ENCODE measurements at regions not wholly inside any gene's neighbourhood (a gene's known extent, or its start where the extent isn't known, plus 50 kb on each side); places are given as distances from the start of the nearest gene placed in this dataset.
"Not testable (repeated sequence)": the region's sequence is repeated elsewhere in the genome, so short reads cannot be mapped to it uniquely, and the experiment has no call there.

GRCh38 chr20:56702931-56703840 is 74.1 kb downstream of the TFAP2C start:
- no peak for ATAC-seq
- WGBS (ENCODE audit: insufficient coverage, low coverage, low lambda C conversion rate, missing lambda C conversion rate), result 46% methylated on average over 9 of the region's 21 CpGs
- Histone ChIP-seq H3K4me1 (no peaks in the 10 kb centered on the region), H3K9me3 (no peaks in the 10 kb centered on the region), H3K36me3 (no peaks in the 10 kb centered on the region), H3K4me3 (no peak overlapping the region), H3K27me3 (no peaks in the 10 kb centered on the region), H3K27ac (no peak overlapping the region)
- intact Hi-C loops (cut with DNase I), result no loop called here
- no peak for DNase-seq
- TF ChIP-seq CTCF (IDR thresholded peaks at IDR 0.05), result no peak
- no peak for TF ChIP-seq POLR2A (IDR thresholded peaks at IDR 0.05)

- Histone ChIP-seq H3K4me3 (no peak overlapping the region), H3K27me3 (no peaks in the 10 kb centered on the region), H3K9me3 (no peaks in the 10 kb centered on the region), H3K27ac (no peak overlapping the region), H3K36me3 (no peaks in the 10 kb centered on the region), H3K4me1 (no peaks in the 10 kb centered on the region)
- DNase-seq (no peak), ATAC-seq (no peak)
- no peak for TF ChIP-seq CTCF (IDR thresholded peaks at IDR 0.05)
- TF ChIP-seq POLR2A (IDR thresholded peaks at IDR 0.05), result no peak
- intact Hi-C loops (cut with DNase I), result no loop called here
- WGBS (ENCODE audit: insufficient coverage, low coverage, low lambda C conversion rate, missing lambda C conversion rate), result 56% methylated on average over 4 of the region's 6 CpGs
These were observed 77.8 kb downstream of the TFAP2C start for GRCh38 chr20:56706867-56707360.

- no peak overlapping the region for H3K4me3 ChIP-seq
- H3K9me3 ChIP-seq, result no peaks in the 10 kb centered on the region
- no peak for ATAC-seq
- H3K27me3 ChIP-seq, result no peaks in the 10 kb centered on the region
- no peak overlapping the region for H3K27ac ChIP-seq
- H3K4me1 ChIP-seq, result no peaks in the 10 kb centered on the region
- DNase-seq, result no peak
- WGBS (ENCODE audit: insufficient coverage, low coverage, low lambda C conversion rate, missing lambda C conversion rate), result 76% methylated on average over 5 of the region's 14 CpGs
- no peaks in the 10 kb centered on the region for H3K36me3 ChIP-seq
- no peak for TF ChIP-seq CTCF (IDR thresholded peaks at IDR 0.05)
- no peak for TF ChIP-seq POLR2A (IDR thresholded peaks at IDR 0.05)
- intact Hi-C loops (cut with DNase I), result no loop called here
These were observed 79.9 kb downstream of the TFAP2C start for GRCh38 chr20:56708991-56709390.

- TF ChIP-seq POLR2A (IDR thresholded peaks at IDR 0.05) (no peak), CTCF (IDR thresholded peaks at IDR 0.05) (no peak)
- no peaks in the 10 kb centered on the region for H3K27me3 ChIP-seq
- no peaks in the 10 kb centered on the region for H3K36me3 ChIP-seq
- intact Hi-C loops (cut with DNase I), result no loop called here
- ATAC-seq (no peak), DNase-seq (no peak)
- no peaks in the 10 kb centered on the region for H3K9me3 ChIP-seq
- WGBS (ENCODE audit: insufficient coverage, low coverage, low lambda C conversion rate, missing lambda C conversion rate), result 88% methylated on average over 3 of the region's 11 CpGs
- H3K4me1 ChIP-seq, result no peaks in the 10 kb centered on the region
- no peak overlapping the region for H3K4me3 ChIP-seq
- no peak overlapping the region for H3K27ac ChIP-seq
These were observed 81.0 kb downstream of the TFAP2C start for GRCh38 chr20:56710125-56710524.

GRCh38 chr20:56710577-56710976 is 81.5 kb downstream of the TFAP2C start:
- H3K4me1 ChIP-seq; H3K4me3 ChIP-seq; intact Hi-C loops (cut with DNase I); H3K9me3 ChIP-seq; DNase-seq; H3K27ac ChIP-seq; H3K36me3 ChIP-seq; ATAC-seq; H3K27me3 ChIP-seq: not testable (repeated sequence)
- 38% methylated on average over 1 of the region's 2 CpGs for WGBS (ENCODE audit: insufficient coverage, low coverage, low lambda C conversion rate, missing lambda C conversion rate)

Data from right lobe of liver (tissue), 6 donors.